Erythroblast (primary cell): ENCODE measurements at regions not wholly inside any gene's neighbourhood (a gene's known extent, or its start where the extent isn't known, plus 50 kb on each side); places are given as distances from the start of the nearest gene placed in this dataset.

ENCODE experiments used
- DNase-seq, 2 experiments: peaks; one replicate each; lab custom pipeline; 2025; lab: John Stamatoyannopoulos, UW
- GATA1 ChIP-seq: IDR thresholded peaks from 2 replicates; pipeline ENCODE4 v1.6.1; 2011; ENCODE audit warnings: low read depth, mild to moderate bottlenecking, control low read depth, low read length, moderate library complexity
- POLR2A ChIP-seq: IDR thresholded peaks from 2 replicates; pipeline ENCODE4 v1.6.1; 2011; ENCODE audit warnings: mild to moderate bottlenecking, low read length

DNA sequence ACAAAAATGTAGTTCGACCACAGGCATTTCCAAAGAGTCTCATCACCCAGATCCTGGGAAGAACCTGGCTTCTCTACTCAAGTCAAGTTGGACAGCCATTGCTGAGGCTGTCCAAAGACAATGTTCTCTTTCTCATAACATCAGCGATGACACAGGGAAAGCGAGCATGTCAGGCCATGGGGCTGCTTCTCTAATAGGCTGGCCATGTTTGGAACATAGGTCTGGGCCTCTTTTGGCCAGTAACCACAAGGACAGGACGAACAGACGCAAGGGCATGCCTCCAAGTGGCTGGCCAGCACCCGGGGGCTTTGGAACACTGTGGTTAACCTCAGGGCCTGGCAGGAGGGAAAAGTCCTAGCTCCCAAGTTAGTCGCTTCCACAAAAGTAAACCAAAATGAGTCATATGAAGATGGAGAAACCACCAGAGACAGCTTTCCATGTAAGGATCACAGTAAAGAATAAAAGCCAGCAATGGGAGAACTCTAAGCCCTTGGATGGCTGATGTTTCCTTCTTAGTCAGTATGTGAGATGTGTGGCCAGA lies 80.6 kb upstream of the SLC44A3 start:
- no peak for DNase-seq

DNA sequence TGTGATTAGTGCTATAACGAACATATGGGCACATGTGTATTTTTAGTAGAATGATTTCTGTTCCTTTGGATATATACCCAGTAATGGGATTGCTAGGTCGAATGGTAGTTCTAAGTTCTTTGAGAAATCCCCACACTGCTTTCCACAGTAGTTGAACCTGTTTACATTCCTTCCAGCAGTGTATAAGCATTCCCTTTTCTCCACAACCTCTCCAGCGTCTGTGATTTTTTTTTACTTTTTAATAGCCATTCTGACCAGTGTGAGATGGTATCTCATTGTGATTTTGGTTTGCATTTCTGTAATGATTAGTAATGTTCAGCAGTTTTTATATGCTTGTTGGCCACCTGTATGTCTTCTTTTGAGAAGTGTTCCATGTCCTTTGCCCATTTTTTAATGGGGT lies 81.8 kb upstream of the SLC44A3 start:
- DNase-seq, result no peak
- TF ChIP-seq GATA1 (no peak), POLR2A (no peak)

More for the DNA sequence above, 80.6 kb upstream of the SLC44A3 start:
- TF ChIP-seq GATA1 (no peak), POLR2A (no peak)

DNA sequence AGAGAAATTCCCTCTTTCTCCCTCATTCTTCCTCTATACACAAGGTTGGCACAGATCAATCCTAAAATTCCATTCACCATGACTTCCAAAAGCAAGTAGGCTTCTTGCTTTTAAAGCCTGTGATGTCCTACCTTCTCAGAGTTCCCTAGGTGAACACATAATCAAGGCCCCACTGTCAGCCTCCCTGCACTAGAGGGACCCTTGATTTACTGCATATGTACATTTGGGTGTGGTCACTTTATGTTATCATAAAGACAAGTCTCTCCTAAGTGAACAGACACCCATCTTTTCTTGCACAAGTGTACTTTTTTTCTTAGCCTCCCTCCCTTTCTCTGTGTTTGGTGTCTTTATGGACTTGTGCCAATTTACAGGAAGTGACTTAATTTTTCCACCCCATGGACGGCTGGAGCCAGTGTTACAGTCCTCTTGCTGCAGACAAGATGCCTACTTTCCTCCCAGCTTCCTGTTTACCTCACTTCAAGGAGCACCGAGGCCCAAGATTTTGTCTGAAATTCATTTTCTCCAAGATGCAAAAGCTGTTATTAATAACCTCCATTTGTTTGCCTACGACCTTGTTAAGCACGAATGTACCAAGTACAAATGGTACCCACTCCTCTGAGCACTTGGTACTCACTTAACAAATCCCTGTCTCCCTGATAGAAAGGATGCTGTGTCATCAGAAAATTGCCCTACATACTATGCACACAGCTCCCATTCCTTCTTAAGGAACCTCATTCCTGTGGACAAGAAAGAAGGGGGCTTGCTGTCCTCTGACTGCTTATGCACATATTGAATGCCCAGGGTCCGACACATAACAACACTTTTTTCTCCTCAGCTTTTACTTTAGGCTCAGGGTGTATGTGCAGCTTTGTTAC lies 82.8 kb upstream of the SLC44A3 start:
- TF ChIP-seq GATA1 (no peak), POLR2A (no peak)
- peak; percentile 36 to 43 for DNase-seq

DNA sequence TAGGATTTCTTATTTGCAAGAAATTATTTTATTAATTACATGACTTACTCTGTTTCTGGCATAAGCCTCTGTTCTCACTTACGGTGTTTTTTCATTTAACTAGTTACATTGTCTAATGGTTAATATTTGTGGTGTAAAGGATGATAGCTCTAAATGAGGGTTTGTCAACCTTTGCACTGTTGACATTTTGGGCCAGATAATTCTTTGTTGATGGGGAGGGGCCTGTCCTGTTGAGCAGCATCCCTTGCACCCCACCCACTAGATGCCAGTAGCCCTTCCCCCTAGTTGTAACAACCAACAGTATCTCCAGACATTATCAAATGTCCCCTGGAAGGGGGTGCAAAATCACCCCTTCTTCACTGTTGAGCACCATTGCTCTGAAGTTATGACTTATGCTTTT lies 83.6 kb upstream of the SLC44A3 start:
- DNase-seq, result no peak
- TF ChIP-seq POLR2A (no peak), GATA1 (no peak)

DNA sequence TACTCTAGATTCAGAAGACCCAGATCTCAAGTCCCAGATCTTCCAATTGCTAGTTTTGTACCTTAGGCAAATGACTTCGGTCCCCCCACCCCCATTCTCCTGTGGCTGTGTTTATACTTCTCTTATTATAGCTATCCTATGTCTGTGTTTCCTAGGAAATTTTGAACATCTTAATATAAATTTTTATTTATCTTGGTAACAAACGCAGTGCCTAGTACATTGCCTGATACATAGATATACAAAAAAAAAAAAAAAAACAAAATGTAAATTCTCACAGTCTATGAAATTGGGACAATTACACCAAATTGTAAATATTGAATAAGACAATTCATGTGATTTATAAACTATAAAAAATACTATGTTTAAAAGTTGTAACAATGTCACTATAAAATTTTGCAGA lies 84.1 kb upstream of the SLC44A3 start:
- TF ChIP-seq POLR2A (no peak), GATA1 (no peak)
- DNase-seq, result no peak

DNA sequence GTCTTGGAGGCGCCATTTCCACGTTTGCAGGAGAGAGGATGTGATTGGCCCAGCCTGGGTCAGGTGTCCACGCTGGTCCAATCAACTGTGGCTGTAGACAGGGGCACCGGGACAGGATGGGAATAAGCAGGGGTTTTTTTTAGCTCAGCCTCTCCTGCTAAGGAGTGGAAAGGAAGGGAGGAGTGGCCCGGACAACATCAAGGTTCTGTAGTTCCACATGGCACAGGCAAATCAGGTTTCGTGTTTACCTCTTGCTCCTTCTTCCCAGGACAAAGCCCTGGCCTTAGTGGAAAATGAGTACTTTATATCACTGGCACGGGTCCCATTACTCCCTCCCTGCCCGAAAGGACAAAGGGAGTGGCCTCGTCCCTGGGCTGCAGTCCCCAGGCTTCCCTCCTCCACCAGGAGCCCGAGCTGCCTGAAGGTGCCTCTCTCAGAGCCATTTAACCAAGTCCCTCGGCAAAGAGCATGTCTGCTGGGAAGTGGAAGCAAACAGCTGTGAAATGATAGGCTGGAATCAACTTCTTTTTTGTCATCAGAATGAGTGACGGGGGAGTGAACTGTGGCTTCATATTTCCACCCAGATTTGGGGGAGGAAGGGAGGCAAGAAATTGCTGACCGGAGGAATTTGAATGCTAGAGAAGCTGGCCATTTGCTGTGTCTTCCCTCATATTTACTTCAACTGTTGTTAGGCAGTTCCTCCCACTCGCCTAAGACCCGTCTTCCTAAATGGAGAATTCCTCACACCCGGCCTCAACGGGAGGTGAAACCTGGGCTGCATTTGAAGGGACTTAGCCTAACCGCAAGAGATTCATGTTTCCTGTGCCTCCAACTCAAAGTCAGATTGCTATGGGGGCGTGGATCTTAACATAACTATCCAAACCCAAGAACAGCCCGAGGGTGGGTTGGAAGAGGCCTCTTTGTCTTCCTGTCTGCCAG lies 84.9 kb upstream of the SLC44A3 start:
- peak in 1 of 2 experiments; percentile 17 for DNase-seq
- TF ChIP-seq GATA1 (no peak), POLR2A (no peak)

DNA sequence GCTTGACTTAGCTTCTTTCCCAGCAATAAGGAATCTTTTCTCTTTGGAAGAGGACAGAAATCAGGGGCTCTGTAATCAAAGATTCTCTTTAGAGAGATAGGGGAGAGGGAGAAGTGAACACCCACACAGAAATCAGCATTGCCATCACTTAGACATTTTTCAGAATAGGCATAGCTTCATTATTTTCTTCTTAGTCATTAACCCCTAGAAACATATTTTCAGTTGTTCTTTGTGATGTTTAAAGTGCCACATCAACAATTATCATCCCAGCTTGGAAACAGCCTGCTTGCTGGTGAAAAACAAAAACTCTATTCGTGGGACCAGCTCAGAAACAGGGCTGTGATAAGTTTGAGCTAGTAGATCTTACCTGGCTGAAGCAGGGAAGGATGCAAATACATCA lies 88.3 kb upstream of the SLC44A3 start:
- DNase-seq, result no peak
- TF ChIP-seq POLR2A (no peak), GATA1 (no peak)

DNA sequence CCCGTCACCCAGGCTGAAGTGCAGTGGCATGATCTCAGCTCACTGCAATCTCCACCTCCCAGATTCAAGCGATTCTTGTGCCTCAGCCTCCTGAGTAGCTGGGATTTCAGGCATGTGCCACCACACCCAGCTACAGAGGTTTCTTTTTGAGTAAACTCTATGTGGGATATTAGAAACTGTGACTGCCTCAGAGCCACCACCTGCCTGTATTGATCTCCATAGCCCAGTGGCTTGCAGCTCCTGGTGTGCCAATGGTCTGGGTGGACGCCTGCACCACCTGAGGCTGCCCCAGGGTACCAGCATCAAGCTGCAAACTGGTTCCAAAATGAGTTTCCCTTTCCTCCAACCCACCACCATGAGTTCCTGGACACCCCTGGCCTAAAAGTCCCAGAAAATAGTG lies 89.7 kb upstream of the SLC44A3 start:
- TF ChIP-seq GATA1 (no peak), POLR2A (no peak)
- no peak for DNase-seq

DNA sequence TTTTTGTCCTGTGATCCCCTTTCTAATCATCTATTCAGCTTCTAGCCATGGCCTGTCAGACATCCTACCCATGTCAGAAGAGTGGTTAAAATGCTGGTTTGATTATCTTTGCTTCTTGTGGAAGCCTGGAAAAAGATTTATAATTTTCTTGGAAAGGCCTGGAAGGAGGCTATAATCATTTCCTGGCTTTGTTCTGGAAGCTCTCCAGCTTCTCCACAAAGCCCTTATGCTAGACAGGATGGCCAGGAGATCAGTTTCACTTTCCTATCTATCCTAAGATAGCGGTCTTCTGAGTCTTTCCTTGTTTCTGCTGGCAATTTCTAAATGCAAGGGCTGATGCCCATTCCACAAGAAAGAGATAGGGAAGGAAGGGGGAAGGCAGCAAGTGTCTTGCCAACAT lies 90.9 kb upstream of the SLC44A3 start:
- no peak for DNase-seq
- TF ChIP-seq GATA1, result no peak
- no peak for TF ChIP-seq POLR2A

DNA sequence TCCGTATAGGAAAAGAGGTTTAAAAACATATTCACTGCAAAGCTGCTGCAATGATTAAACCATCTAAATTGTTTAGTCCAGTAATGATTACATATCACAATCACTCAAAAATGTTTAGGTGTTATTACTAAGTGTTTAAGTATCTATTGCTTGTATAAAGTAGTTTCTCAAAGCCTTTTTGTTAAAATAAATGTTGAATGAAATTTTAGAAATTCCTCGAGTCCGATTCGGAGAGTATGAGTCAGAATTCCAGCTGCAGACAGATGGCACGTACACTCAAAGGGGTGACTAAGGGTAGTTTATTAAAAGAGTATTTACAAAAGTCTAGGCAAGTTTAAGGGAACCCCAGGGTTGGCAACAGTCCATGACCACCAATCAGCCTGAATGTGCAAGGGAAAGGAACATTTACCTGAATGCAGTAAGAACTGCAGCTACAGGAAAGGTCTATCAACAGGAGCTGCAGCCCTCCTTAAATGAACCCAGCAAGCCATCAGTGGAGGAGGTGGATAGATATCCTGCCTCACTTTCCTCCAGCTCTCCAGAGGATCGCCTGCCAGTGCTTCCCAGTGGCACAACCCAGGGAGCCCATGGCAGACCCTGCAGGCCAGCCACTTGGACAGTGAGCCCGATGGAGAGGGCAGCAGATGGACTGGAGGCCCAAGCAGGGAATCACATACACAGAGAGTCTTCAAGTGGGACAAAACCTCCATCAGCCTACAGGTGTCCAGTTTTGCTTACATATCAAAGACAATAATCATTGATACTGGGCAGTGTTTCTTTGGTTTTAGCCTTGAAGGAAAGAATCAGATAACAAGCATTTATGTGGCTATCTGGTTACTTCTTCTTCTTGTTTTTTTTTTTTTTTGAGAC lies 92.1 kb upstream of the SLC44A3 start:
- DNase-seq, result no peak
- TF ChIP-seq POLR2A, result no peak
- no peak for TF ChIP-seq GATA1

DNA sequence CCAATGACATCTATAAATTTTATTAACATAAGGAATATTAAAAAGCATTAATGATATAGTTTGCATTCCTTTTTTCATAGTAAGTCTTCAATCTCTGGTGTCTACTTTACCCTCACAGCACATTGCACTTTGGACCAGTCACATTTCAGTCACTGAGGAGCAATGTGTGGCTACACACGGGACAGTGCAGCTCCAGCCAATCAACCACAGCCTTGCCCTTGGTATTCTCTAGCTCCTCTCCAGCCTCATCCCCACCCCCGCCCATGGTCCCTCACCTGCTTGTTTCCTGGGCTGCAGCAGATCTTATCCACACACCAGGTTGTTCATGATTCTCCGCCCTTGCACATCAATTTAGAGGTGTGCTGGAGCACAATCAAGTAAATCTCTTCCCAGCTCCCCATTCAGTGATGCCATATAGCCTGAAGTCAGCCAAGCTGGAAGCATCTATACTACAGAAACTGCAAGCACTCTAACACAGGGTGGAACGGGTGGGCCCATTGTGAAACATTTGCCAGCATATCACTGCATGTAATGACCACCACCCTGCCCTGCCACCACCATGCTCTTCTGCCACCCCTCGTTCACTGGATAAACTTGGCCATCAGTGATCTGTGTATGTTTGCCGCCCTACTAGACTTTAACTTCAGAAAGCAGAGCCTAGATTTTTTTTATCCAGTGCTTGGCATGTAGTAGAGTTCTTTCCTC lies 93.0 kb upstream of the SLC44A3 start:
- DNase-seq, result no peak
- TF ChIP-seq POLR2A (no peak), GATA1 (no peak)

DNA sequence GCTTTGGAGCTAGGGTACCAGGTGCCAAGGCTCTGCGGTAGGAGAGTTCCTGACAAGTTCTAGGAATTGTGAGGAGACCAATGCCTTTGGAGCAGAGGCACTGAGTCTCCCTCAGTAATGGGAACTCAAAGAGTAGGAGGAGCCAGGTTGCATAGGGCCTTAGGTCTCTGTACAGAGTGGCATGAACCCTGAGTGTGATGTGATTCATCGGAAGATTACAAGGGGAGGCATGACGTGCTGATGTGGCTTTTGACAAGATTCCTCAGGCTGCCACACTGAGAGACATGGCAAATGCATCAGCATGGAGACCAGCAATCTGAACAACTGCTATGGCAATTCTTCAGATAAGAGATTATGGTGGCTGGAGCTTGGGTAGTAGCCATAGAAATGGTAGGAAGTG lies 94.6 kb upstream of the SLC44A3 start:
- DNase-seq, result no peak
- TF ChIP-seq GATA1 (no peak), POLR2A (no peak)
